GM03348 (cell line): ENCODE measurements at regions not wholly inside any gene's neighbourhood (a gene's known extent, or its start where the extent isn't known, plus 50 kb on each side); places are given as distances from the start of the nearest gene placed in this dataset.
A peak's percentile ranks its signal among the peaks of the same experiment; 100 is the strongest.

Experiments
- DNase-seq: peaks from one replicate; pipeline ENCODE4 v3.0.0; 2012; ENCODE audit warnings: low spot score

DNA sequence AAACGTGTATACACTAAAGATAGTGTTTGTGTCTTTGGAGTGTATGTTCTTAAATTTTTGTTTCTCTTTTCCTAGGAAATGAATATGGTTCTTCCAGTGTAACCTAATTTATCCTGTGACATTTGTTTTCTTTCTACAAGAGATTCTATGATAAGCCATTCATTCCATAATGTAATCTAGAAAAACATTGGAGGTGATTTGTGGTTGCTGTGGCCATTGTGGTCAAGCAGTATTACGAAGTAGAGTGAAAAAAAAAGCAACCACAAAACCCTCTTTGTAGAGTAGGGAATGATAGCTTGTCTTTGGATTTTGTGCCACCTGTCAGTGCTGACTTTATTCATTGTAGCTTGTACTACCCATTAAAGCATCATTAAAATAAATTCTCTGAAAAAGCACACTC lies 1209.6 kb downstream of the ZPLD1 start:
- DNase-seq = no peak

DNA sequence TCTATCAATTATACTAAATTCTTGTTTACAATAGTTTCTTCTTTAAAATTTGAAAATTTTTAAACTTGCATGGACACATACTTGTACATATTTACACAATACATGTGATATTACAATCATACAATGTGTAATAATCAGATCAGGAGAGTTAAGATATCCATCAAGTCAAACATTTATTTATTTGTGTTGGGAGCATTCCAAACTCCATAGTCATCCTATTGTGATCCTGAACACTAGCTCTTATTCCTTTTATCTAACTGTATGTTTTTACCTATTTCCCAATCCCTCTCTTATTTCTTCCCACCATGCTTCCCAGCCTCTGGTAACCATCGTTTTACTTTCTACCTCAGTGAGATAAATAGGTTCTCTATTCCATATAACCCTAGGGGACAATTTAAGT lies 1219.2 kb downstream of the ZPLD1 start:
- DNase-seq = no peak

DNA sequence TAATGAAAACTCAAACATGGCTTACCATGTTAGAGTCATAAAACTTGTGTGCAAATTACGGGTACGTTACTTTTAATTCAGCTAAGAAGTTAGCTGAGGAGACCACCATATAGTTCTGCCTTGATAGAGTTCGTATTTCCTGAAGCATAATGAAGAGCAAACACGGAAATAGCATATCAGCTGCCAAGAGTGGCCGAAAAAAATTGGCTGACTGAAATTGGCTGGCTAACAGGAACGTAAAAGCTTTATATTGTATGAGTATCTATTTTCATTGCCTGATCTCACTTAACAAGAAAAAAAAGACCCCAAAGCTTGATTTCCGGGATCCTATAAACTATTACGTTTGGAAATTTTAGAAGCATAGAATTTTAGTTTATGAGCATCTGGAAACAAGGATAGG lies 1222.9 kb downstream of the ZPLD1 start:
- no peak for DNase-seq

DNA sequence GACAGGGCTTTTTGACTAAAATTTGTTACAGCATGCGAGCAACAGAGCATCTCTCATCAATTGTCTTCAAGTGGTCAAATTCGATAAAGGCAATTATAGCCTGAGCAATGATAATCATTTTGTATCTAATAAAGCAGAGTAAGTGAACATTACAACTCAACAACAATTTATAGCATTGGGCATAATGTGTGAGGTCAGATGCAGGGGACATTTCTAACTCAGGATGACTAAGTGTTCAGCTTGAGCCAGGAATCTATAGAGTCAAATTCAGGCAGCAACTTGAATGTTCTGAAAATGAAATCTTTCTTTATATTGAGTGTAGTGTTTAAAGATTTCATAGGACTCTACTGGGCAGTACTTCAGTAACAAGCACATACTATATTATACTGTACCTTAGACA lies 1226.0 kb downstream of the ZPLD1 start:
- DNase-seq = no peak

DNA sequence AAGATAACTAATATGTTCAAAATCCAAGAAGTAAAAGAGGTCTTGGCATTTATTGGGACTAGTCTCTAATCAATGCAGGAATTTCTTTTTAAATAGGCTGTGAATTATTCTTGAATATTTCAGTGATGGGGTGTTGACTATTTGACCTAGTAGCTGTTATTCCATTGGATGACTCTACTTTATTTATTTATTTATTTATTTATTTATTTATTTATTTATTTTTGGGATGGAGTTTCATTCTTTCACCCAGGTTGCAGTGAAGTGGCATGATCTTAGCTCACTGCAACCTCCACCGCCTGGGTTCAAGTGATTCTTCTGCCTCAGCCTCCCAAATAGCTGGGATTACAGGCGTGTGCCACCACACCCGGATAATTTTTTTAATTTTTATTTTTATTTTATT lies 1227.8 kb downstream of the ZPLD1 start:
- no peak for DNase-seq

DNA sequence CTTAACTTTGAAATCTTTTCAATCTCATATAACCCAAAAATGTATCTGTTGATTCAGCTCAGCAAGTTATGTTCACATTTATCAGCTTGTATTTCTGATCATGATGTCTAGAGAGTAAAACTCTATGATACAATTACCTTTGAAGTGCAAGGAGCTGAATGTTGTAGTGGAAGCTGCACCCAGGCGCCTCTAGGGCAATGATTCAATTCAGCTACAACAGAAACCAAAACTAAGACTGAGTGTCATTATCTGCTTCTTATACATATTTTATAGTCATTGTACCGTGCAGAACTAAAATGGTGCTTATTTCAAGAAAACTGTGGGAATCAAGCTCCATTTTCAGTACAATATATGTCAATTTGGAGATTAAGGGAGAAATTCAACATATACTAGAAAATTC lies 1237.5 kb downstream of the ZPLD1 start:
- no peak for DNase-seq

DNA sequence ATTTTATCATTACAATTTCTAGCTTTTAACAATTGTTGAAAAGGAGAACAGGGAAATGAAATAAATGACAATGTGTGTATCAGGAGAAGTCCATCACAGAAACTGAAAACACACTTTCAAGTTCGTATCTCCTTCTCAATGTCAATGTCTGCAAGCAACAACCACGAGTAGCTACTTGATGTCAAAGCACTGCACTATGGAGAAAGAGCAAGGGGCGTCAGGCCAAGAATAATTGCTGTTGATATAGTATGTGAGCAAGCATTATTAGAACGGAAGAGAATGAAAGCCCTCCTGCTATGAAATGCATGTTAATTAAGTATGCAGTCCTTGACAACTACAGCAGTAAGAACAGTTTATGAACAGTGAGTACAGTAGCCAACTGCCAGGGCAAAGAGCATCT lies 1250.1 kb downstream of the ZPLD1 start:
- no peak for DNase-seq

DNA sequence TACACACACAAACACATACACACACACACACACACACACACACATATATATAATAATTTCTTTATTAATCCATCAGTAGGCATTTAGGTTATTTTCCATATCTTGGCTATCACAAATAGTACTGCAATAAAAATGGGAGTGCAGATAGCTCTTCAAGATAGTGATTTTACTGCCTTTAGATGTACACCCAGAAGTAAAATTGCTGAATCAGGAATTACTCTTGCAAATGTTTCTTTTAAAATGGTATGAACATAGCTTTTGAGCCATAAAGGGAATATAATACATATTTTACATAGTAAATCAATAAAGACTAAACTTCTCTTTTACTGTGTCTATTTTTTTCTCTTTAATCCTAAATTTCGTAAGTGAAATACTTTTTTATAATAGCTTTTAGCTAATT lies 1251.1 kb downstream of the ZPLD1 start:
- no peak for DNase-seq

DNA sequence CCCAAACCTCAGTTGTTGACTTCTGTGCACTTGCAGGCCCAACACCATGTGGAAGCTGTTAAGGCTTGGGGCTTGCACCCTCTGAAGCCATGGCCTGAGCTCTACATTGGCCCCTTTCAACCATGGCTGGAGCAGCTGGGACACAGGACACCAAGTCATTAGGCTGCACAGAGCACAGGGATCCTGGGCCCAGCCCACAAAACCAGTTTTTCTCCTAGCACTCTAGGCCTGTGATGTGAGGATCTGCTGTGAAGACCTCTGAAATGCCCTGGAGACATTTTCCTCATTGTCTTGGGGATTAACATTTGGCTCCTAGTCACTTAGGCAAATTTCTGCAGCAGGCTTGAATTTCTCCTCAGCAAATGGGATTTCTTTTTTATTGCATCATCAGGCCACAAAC lies 1255.7 kb downstream of the ZPLD1 start:
- DNase-seq = no peak

DNA sequence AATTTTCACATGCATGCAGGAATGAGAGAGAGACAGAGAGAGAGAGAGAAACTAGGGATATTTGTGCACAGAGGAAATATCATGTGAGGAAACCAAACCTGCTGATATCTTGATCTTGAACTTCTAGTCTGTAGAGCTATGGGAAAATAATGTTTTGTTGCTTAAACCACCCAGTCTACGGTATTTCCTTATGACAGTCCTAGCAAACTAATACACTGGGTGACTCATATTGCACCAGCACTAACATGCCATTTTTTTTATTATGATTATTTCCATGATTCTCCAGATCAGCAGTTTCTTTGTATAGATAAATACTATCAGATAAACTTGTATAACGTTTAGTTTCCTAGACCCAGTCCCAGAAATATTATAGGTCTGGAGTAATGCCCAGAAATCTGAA lies 1259.0 kb downstream of the ZPLD1 start:
- DNase-seq = no peak

DNA sequence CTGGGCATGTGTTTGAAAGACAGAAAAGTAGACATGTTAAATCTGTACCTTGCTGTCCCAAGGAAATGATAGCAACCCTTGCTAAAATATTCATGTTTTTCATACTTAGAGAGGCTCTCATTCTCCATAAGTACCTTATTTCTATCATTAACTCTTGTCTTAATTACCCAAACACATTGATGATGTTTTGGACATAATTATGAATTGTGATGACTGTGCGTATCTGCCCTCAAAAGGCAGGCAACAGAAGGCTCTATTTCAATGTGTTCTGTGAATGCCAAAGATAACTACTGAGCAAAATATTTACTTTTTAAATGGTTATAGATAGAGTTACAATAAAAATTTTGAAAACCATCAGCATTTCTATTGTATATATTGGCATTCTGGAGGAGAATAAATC lies 1263.8 kb downstream of the ZPLD1 start:
- no peak for DNase-seq

DNA sequence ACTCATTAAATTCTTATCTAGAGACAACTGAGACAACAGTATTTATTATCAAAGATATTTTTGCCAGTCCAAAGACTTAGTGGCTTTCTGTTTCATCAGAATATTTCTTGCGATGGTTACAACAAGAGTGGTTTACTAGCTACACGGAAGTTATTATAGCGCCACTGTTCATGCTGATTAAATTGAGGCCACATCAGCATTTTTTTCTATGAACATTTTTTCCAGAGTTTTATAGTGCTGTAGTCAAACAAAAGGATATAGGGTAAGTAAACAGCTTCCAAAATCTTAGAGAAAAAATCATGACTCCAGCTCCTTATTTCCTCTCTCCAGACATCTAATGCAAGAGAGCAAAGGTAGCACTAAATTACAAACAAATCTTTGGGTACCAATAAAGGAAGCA lies 1264.4 kb downstream of the ZPLD1 start:
- no peak for DNase-seq

DNA sequence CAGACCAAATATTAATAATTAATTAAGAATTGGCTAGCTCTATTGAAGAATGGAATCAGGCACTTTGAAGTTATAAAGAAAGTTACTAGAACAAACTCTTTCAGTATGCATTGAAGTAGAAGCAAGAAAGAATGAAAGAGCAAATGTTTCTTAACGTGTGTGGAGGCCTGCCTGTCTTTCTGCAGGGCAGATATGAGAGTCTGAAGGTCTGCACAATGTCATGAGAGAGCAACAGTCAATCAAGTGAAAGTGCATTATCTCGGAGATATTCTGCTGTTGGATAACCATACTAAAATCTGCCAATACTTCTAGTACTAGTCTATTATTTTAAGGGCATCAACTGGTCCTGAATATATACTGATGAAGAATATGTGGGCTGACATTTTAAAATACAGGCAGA lies 1270.8 kb downstream of the ZPLD1 start:
- no peak for DNase-seq

DNA sequence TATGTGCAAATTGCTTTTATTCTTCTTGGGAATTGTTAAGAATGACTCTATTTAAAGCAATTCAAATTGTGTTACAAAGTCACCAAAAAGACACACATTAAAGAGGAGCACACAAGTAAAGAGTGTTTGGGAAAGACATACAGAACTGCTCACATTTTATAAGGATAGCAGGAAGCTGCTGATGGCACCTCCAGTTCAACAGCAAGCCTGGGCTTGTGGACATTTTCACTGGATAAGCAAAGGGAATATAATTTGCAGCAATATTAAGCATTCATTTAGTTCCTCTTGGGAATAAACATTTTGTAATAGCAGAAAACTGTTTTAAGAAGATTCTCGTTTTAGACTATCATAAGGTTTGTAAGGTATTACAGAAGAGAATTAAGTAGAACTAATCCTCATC lies 1271.9 kb downstream of the ZPLD1 start:
- DNase-seq = no peak

DNA sequence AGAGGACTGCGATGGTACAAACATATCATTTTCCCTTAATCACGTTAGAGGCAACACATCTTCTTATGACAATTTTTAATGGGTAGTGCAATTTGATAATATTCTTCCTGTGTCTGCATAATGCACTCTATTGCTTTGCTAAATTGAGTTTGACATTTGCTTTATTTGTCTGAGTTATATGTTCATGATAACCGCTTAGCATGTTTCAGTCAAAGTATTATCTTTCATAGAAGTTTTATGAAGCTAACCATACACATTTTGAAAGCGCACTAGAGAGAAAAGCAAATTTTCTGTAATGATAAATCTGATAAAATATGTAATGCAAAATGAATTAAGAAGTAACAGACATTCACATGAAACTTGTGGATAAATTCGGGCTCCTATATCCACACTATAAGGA lies 1276.9 kb downstream of the ZPLD1 start:
- DNase-seq = no peak

DNA sequence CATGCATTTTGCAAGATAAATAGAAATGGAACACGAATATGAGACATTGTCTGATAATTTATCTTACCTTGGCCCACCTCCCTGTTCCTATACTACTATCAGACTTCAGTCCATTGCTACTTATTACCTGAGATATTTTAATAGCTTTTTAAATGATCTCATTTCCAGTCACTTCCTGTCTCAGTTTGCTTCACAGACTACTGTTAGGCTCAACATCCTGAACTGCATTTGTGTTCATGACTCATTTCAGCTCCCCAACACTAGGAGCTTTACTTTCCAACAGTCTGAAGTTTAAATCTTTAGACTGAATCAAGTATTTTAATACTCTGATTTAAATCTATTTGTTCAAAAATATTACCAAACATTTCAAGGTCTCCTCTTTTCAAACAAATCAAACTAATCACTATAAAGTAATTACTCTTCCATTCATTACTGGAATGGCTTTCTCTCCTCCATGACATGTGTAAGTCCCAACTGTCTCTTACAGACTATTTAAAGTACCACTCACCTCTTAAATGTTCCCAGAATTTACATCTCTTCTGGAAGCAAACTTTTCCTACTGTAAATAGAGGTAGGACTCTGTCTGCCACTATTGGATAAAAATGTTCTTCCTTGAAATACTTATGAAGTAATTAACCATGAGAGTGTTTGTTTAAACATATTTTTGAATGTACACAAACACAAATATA lies 1277.6 kb downstream of the ZPLD1 start:
- peak; percentile 2 for DNase-seq

DNA sequence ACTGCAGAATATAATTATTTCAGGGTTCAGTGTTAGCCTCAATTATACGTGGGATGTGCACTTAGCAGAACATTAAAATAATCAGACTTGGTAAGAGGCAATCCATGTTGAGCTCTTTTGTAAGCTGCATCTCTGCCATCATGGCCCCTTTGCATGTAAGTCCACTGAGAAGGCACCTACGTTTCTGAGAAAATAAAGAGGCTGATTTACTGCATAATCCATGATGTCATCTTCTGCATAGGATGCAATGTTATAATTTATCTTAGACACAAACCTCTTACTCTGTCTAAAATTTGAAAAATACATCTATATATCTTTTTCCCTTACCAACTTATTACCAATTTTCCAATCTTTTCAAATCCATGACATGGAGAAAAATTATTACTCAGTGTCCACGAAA lies 1294.7 kb downstream of the ZPLD1 start:
- no peak for DNase-seq

DNA sequence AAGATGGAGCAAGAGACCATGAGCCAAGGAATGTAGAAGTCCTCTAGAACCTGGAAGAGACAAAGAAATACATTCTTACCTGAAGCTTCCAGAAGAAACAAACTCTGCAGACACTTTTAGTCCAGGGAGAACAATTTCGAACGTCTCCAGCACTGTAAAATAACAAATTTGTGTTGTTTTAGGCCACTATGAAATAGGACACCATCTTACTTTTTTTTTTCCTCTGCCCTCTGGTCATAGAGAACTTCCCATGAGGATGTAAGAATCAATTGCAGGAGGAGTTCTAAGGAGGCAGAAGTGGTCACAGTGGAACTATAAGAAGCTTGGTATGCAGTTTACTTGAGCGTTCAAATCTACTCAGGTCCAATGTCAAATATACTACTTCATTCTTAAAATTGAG lies 1295.9 kb downstream of the ZPLD1 start:
- no peak for DNase-seq

DNA sequence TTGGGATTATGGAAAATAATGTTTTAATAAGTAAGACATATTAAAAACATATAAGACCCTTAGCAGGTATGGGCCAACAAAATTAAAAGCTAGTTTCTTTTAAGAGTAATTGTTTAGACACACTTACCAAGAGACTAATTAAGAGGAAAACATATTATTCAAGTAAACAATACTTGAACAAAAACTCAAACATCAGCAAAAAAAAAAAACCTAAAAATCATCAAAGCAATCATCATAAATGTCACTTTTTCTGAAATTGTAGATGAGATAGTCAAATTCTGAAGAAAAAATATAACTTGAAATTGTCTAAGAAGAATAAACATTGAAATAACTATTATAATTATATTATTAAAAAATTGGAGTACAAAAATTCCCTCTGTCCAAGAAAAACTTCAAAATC lies 1318.2 kb downstream of the ZPLD1 start:
- no peak for DNase-seq

DNA sequence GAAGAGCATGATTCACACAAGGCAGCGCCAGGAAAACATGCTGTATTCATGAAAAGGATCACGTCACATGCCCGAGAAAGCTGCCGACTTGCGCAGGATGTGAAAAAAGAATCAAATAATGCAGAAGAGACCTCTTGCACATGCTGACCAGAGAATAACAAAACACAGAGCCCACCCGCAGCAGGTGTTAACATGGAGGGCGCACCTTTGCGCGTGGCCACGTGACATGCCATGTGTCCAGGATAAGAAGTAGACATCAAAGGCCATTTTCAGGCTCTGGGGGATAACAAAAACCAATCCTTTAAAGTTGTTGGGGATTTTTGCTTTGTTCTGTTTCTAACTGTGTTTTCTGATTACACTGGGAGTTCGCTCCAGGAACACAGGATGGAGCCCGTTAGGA lies 1332.8 kb downstream of the ZPLD1 start:
- no peak for DNase-seq

DNA sequence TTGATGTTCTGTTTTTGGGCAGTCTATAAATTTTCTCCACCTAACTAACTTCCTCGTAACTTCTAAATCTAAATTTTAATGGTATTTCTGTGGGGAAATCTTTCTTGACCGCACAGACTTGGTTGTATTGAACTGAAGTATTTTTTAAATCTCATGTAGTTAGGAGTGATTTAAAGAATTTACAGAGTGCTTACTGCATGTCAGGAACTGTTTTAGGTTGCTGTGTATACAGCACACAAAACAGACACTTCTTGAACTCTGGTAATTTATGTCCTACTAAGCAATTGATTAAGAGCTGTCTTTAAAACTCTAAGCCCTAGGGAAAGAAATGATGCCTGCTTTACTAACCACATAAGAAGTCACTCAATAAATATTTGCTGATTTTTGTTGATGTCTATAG lies 1350.2 kb downstream of the ZPLD1 start:
- no peak for DNase-seq

DNA sequence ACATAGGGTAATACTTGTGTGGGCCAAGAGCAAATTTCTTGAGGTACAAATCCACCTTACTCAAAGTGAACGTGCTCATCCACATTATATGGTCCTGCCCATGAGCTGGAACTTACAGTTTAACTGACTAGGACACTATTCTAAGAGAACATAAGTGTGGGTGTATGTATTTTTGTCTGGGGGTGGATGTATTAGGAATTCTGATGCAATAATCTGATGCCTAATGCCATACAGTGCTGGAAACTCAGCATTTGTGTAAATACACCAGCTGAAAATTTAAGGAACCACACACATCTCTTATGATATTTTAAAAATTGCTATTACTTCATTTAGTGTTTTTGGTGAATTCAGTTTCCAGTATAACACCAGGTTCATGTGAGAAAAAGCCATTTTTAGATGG lies 1350.7 kb downstream of the ZPLD1 start:
- DNase-seq = no peak

DNA sequence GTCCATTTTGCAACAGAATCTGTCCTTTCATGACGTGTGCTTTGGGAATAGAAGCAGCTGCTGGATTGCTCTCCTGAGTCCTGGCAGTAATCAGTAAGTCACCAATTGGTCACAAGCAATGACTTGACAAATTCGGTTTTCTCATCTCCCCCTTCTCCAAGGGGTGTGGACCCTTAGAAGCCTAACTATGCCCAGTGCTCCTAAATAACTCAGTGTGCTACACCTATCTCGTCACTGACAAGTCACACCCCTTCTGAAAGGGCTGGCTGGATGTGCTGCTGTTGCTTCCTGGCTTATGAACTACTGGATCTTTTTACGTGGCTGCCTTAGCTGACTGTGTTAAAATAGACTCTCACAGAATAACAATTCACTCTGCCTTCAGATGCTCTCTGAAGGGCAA lies 1351.5 kb downstream of the ZPLD1 start:
- DNase-seq = no peak

DNA sequence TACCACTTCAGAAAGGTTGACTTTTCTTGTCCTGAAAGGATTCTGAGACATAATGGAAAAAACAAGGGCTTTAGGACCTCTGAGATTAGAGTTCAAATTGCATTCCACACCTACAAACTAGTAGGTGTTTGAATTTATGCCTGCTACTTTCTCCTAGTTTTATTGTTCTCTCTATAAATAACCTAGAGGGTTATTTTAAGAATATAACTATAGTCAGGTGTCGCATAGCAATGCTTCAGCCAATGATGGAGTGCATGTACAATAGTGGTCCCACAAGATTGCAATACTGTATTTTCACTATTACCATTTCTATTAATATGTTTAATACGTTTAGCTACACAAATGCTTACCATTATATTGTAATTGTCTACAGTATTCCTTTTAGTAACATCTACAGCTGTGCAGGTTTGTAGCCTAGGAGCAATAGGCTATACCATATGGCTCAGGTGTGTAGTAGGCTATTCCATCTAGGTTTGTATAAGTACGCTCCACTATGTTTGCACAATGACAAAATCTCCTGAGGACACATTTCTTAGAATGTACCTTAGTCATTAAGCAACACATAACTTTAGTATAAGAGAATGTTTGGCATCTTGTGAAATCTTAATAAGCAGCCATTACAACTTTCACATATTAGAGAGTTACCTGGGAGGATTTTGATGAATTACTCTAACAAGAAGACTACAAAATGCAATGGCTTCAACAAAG lies 1352.5 kb downstream of the ZPLD1 start:
- no peak for DNase-seq
